Ascending aorta (tissue), 2 donors: ENCODE measurements at regions not wholly inside any gene's neighbourhood (a gene's known extent, or its start where the extent isn't known, plus 50 kb on each side); places are given as distances from the start of the nearest gene placed in this dataset.

Source experiments
- DNase-seq, 2 donors: peaks; one replicate each; pipeline ENCODE4 v3.0.0-alpha.2; 2019; ENCODE audit warnings: low spot score in 2 of 2
- H3K27ac ChIP-seq, 2 donors: fragments of 200-600 bp; sonication (generic); one replicate each; pipeline ENCODE4 v1.5.1; 2016 to 2017; ENCODE audit warnings: mild to moderate bottlenecking in 1 of 2
- H3K27me3 ChIP-seq: fragments of 200-600 bp; sonication (generic); one replicate; pipeline ENCODE4 v1.5.1; 2017
- H3K36me3 ChIP-seq, 2 donors: fragments of 200-600 bp; sonication (generic); one replicate each; pipeline ENCODE4 v1.5.1; 2016
- H3K4me1 ChIP-seq, 2 donors: fragments of 200-600 bp; sonication (generic); one replicate each; pipeline ENCODE4 v1.5.1; 2016 to 2017; ENCODE audit warnings: mild to moderate bottlenecking in 1 of 2
- H3K4me3 ChIP-seq, 2 donors: fragments of 200-600 bp; sonication (generic); one replicate each; pipeline ENCODE4 v1.5.1; 2016 to 2017; ENCODE audit warnings: mild to moderate bottlenecking in 1 of 2
- H3K9me3 ChIP-seq, 2 donors: fragments of 200-600 bp; sonication (generic); one replicate each; pipeline ENCODE4 v1.5.1; 2016
- intact Hi-C: fragments of 100-400 bp; cut with DNase I; formaldehyde crosslinking; loops from one replicate; pipeline ENCODE4 v1.15.1; 2023
- TF ChIP-seq, protein P1 (sequence below), 3 experiments: fragments of 200-600 bp in 2 of 3; fragments of 450-650 bp in 1 of 3; sonication (generic) in 2 of 3; IDR thresholded peaks; one replicate each; pipeline ENCODE4 v1.5.1; 2016 to 2019; ENCODE audit warnings: antibody characterized with exemption in 3 of 3, mild to moderate bottlenecking in 1 of 3, moderate library complexity in 1 of 3

DNA sequence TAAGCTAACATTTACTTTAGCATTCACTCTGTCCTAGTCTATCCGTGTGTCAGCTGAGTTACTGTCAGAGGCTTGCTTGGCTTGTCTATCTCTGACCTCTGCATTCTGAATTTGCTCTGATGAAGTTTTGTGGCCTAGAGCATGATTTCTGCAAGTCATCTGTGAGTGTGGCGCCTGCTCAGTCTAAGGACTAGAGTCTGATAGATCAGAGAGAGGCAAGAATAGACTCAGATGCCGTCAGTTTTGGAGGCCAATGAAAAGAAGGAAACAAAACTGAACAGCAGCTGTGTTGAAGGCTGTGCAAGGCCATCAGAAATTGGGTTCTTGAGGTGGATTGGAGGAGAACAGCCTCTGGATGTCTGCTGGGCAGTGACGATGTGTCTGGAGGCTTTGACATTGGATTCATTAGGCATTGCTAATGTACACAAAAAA, 573.1 kb downstream of the USP25 start:
- Histone ChIP-seq H3K27ac (peak overlapping the region in 1 of 2 donors; percentile 6), H3K9me3 (no peaks in the 10 kb centered on the region), H3K4me3 (no peak overlapping the region), H3K27me3 (no peaks in the 10 kb centered on the region), H3K4me1 (no peaks in the 10 kb centered on the region), H3K36me3 (no peaks in the 10 kb centered on the region)
- intact Hi-C loops: no loop called here
- DNase-seq: no peak
- TF ChIP-seq, protein P1, sequence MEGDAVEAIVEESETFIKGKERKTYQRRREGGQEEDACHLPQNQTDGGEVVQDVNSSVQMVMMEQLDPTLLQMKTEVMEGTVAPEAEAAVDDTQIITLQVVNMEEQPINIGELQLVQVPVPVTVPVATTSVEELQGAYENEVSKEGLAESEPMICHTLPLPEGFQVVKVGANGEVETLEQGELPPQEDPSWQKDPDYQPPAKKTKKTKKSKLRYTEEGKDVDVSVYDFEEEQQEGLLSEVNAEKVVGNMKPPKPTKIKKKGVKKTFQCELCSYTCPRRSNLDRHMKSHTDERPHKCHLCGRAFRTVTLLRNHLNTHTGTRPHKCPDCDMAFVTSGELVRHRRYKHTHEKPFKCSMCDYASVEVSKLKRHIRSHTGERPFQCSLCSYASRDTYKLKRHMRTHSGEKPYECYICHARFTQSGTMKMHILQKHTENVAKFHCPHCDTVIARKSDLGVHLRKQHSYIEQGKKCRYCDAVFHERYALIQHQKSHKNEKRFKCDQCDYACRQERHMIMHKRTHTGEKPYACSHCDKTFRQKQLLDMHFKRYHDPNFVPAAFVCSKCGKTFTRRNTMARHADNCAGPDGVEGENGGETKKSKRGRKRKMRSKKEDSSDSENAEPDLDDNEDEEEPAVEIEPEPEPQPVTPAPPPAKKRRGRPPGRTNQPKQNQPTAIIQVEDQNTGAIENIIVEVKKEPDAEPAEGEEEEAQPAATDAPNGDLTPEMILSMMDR (IDR thresholded peaks at IDR 0.05): no peak

DNA sequence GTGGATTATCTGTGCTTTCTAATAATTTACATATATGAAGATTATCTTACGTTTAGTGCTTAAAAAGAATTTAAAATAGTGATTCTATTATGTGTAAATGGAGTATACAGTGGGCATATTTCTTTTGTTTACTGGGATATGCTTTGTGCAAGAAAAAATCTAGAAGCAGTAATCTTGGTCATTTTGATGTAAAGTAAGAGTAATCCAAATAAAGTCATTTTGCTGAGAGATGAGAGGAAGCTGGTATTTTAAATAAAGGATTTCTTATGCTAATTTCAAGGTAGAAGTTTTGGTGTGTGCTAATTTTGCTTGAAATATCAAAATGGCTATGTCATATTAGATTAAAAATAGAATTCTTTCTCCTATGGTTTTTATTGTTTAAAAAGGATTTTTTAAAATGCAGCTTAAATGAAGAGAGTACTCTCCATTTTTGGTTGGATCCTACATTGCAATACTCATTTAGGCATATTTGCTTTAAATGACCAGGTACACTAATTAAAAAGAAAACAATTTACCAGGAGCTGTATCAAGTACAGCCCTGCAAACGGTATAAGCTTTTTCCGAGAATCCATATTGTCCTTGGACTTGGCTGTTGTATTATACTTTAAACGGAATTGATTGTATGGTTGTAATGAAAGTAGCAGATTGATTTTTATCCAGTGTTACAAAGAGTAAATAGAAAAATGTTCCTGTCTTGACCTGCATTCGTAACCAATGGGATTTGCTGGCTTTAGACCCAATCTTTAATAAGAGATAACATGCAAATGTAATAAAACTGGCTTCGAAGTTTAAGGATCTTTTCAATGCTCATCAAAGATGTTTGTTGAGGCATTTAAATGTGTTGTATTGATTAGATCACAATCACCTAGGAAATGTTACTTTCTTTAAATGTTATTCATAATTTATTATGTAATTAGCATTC, 574.7 kb downstream of the USP25 start:
- no peak overlapping the region for H3K4me3 ChIP-seq
- TF ChIP-seq, protein P1 (IDR thresholded peaks at IDR 0.05): no peak

DNA sequence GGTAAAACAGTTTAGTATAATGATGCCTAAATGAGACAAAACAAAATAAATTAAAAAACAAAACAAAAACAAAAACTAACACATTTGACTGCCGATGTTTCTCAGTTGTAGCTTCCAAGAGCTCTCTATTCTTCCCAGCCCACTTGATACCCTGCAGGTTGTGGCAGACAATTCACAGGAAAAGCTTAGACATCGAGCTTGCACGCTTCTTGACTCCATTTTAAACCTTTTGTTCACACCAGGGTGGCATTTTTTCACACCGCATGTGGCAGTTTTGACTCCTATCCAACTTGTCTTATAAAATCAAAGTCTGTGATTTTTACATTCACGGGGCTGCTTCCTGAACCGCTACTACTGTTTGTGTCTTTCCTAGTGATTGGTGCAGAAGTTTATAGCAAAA, 575.9 kb downstream of the USP25 start:
- no peak for DNase-seq
- no peaks in the 10 kb centered on the region for H3K36me3 ChIP-seq
- H3K27me3 ChIP-seq: no peaks in the 10 kb centered on the region
- H3K4me3 ChIP-seq: peak overlapping the region in 1 of 2 donors; percentile 31
- intact Hi-C loops: no loop called here
- H3K4me1 ChIP-seq: no peaks in the 10 kb centered on the region
- no peaks in the 10 kb centered on the region for H3K9me3 ChIP-seq
- peak overlapping the region in 1 of 2 donors; percentile 9 for H3K27ac ChIP-seq
- TF ChIP-seq, protein P1 (IDR thresholded peaks at IDR 0.05): no peak

More for the DNA sequence above, 574.7 kb downstream of the USP25 start:
- H3K4me1 ChIP-seq: no peaks in the 10 kb centered on the region
- no peak overlapping the region for H3K27ac ChIP-seq
- intact Hi-C loops: no loop called here
- no peaks in the 10 kb centered on the region for H3K36me3 ChIP-seq
- no peak for DNase-seq
- no peaks in the 10 kb centered on the region for H3K9me3 ChIP-seq
- no peaks in the 10 kb centered on the region for H3K27me3 ChIP-seq

DNA sequence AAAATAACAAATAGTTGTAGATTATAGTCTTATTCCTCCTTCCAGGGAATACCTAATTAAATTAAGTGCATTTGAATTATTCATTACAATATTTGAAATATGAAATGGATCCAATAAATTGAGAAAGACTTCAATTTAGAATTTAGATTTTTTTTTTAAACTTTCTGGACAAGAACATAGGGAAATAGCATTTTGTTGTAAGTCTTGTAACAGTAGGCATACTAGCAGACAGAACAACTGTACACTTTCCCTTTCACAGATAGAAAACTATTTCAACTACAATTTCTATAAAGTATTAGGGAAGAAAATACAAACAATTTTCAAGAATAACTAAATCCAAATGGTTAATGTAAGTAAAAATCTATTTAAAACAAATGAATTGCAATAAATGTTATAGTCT, 577.5 kb downstream of the USP25 start:
- intact Hi-C loops: no loop called here
- no peak overlapping the region for H3K27ac ChIP-seq
- no peak for DNase-seq
- H3K36me3 ChIP-seq: no peaks in the 10 kb centered on the region
- no peaks in the 10 kb centered on the region for H3K9me3 ChIP-seq
- TF ChIP-seq, protein P1 (IDR thresholded peaks at IDR 0.05): no peak
- no peaks in the 10 kb centered on the region for H3K4me1 ChIP-seq
- H3K4me3 ChIP-seq: no peak overlapping the region
- no peaks in the 10 kb centered on the region for H3K27me3 ChIP-seq

DNA sequence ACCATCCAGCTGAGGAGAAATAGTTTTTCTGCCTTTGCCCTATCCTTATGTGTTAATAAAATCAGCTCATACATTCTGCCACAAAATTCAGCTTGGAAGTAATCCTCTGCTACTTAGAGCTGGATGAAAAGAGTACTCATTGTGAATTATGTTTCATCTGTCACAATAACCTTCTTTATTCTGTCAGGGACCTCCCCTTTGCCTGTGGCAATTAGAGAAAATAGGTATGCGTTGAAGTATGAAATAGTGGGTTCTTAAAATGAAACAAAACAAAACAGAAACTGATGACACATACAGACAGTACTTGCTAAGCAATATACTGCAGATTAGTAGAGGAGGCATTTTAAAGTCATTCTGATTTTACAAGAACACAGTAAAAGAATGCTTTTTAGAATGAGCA, 578.5 kb downstream of the USP25 start:
- Histone ChIP-seq H3K27ac (no peak overlapping the region), H3K27me3 (no peaks in the 10 kb centered on the region), H3K4me1 (no peaks in the 10 kb centered on the region), H3K9me3 (no peaks in the 10 kb centered on the region), H3K4me3 (peak overlapping the region in 1 of 2 donors; percentile 37), H3K36me3 (no peaks in the 10 kb centered on the region)
- TF ChIP-seq, protein P1 (IDR thresholded peaks at IDR 0.05): no peak
- intact Hi-C loops: no loop called here
- no peak for DNase-seq
